Fibroblast of skin of left biceps (primary cell): ENCODE measurements at regions not wholly inside any gene's neighbourhood (a gene's known extent, or its start where the extent isn't known, plus 50 kb on each side); places are given as distances from the start of the nearest gene placed in this dataset.

Experiments used
- DNase-seq, 2 experiments: peaks; one replicate each; pipeline ENCODE4 v3.0.0-alpha.2; 2013; ENCODE audit warnings: low read depth in 2 of 2

GRCh38 chr18:27276886-27277285 is 91.8 kb upstream of the CHST9 start:
- no peak for DNase-seq

- DNase-seq = no peak
Observed at GRCh38 chr18:27276479-27276878, 91.4 kb upstream of the CHST9 start.

- DNase-seq = no peak
Observed at GRCh38 chr18:27274901-27275300, 89.8 kb upstream of the CHST9 start.

- DNase-seq = no peak
Observed at GRCh38 chr18:27270508-27270907, 85.4 kb upstream of the CHST9 start.

DNA sequence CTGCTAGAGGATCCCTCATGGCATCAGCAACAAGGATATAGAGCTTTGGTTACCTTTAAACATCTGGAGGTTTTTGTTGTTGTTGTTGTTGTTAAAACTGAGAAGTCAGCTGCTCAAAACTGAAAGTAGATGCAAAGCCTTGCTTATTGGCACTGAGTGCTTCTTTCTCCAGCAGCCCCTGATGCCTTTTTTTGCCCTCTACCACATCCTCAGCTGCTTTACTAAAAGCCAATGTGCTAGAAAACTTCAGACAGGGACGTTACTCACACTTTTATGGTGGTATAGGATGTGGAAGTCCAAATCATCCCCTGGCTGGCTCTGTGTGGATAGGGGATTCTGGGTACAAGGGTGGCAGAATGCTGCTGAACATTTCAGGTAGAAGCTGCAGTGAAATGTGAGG is 78.3 kb upstream of the CHST9 start:
- no peak for DNase-seq

DNA sequence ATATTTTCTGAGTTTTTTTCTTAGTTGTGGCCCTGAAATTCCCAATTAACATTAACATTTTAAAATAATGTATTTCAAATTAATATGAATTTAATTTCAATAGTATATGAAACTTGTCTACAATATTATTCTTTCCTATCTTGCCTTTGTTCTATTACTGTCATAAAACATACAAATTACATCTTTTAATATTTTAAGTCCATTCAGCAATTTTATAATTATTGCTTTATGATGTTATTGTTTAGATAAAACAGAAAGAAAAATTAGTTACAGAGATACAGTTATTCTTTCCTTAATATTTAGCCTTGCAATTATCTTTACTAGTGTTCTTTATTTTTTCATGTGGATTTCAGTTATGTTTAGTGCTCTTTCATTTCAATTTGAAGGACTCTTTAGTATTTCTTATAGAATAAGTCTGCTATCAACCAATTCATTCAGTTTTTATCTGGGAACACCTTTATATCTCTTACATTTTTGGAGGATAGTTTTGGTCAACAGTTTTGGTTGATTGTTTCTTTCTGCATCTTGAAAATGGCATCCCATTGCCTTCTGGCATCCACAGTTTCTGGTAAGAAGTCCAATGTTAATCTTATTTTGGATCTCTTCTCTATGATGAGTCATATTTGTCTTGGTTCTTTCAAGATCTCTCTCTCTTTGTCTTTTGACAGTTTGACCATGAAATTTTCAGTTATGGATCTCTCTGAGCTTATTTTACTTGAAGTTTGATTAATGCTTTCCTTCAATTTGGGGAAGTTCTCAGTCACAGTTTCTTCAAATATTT is 76.9 kb upstream of the CHST9 start:
- no peak for DNase-seq

DNA sequence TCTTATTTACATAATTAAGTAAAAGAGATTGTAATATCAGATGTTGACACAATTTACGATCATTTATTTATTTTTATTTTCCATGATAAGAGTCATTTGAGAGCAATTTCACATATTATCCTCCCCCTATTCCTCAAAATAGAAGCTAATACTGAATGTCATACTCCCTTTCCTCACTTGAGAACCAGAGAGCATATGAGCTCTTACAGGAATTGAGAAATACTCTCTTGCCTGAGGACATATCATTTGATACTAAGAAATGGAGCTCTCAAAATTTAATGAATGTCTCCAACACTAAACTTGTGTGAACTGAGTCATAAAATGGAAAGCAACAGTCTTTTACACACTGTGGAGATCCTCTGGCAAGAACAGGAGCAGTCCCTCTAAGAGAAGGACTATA is 68.5 kb upstream of the CHST9 start:
- no peak for DNase-seq

- DNase-seq = no peak
Observed at GRCh38 chr18:27250471-27250870, 65.4 kb upstream of the CHST9 start.

GRCh38 chr18:27249933-27250332 is 64.8 kb upstream of the CHST9 start:
- no peak for DNase-seq

- DNase-seq = no peak
Observed at GRCh38 chr18:27244259-27244658, 59.2 kb upstream of the CHST9 start.

- no peak for DNase-seq
Observed at GRCh38 chr18:27242392-27243047, 57.4 kb upstream of the CHST9 start.

GRCh38 chr18:27240383-27240782 is 55.3 kb upstream of the CHST9 start:
- no peak for DNase-seq

GRCh38 chr18:27239669-27240068 is 54.6 kb upstream of the CHST9 start:
- no peak for DNase-seq

- DNase-seq = no peak
Observed at GRCh38 chr18:27235218-27235870, 50.2 kb upstream of the CHST9 start.
